GM20000 (cell line): ENCODE measurements at regions not wholly inside any gene's neighbourhood (a gene's known extent, or its start where the extent isn't known, plus 50 kb on each side); places are given as distances from the start of the nearest gene placed in this dataset.

Experiments
- DNase-seq: peaks from one replicate; pipeline ENCODE4 v3.0.0; 2012; ENCODE audit warnings: low spot score
- TF ChIP-seq, protein P1 (sequence below): IDR thresholded peaks from 2 replicates; pipeline ENCODE4 v1.5.1; 2012; ENCODE audit warnings: mild to moderate bottlenecking, control low read depth; ENCODE audit errors: extremely low read depth, missing control alignments

- TF ChIP-seq, protein P1, sequence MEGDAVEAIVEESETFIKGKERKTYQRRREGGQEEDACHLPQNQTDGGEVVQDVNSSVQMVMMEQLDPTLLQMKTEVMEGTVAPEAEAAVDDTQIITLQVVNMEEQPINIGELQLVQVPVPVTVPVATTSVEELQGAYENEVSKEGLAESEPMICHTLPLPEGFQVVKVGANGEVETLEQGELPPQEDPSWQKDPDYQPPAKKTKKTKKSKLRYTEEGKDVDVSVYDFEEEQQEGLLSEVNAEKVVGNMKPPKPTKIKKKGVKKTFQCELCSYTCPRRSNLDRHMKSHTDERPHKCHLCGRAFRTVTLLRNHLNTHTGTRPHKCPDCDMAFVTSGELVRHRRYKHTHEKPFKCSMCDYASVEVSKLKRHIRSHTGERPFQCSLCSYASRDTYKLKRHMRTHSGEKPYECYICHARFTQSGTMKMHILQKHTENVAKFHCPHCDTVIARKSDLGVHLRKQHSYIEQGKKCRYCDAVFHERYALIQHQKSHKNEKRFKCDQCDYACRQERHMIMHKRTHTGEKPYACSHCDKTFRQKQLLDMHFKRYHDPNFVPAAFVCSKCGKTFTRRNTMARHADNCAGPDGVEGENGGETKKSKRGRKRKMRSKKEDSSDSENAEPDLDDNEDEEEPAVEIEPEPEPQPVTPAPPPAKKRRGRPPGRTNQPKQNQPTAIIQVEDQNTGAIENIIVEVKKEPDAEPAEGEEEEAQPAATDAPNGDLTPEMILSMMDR: no peak
- DNase-seq: no peak
Observed at GRCh38 chr14:24715239-24715638, 81.2 kb upstream of the GZMB start.

- TF ChIP-seq, protein P1: no peak
- DNase-seq: no peak
Observed at GRCh38 chr14:24713404-24713803, 79.4 kb upstream of the GZMB start.

- DNase-seq: no peak
- TF ChIP-seq, protein P1: no peak
Observed at GRCh38 chr14:24712909-24713308, 78.9 kb upstream of the GZMB start.

DNA sequence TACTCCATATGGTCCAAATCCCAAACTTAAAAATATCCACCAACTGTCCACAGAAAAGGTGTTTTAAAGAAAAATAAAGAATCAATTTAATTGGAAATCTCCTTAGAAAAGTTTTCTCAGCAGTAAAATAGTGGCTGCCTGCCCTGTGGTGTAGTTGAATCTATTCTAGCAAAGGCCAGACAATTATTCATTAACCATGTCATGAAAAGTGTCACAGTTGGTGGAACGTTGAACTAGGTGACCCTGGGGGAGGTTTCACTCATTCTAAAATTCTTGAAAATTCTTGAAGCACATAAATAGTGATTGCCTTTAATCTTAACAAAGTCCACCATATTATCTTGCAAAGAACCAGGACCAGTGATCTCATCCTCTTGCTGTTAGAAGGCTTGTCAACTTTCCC, 78.4 kb upstream of the GZMB start:
- TF ChIP-seq, protein P1: no peak
- DNase-seq: no peak

DNA sequence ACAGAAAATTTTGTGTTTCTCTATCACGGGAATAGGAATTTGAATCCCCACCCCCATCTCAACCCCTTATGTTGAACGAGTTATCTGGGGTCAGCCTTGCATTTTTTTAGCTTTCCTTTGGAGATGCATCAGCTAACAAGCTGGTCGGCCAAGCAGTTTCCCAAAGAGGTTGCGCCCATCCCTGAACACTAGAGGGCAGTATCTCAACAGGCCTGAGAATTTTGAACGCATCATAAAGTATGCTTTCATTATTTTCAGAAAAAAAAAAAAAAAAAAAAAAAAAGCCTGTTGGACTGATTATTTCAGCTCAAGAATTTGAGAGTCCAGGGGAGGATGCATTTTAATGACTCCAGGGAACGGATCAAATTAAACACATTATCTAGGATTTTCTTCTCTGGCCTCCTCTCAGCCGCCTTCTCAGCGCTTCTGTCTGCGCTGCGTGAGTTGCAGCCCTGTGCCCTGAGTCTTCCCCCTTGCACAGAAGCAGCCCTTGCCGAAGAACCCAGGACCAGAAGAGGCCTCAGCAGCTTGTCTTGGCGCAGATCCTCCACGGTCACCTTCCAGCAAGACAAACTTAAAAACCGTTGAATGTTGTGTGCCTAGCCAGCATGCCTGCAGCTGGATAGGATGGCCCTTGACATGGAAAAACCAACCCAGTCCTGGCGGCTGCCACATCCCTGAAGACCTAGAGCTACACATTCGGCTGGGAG, 76.6 kb upstream of the GZMB start:
- peak; percentile 52 for DNase-seq

GRCh38 chr14:24708684-24709083, 74.7 kb upstream of the GZMB start:
- TF ChIP-seq, protein P1: no peak
- DNase-seq: no peak

More for the DNA sequence above, 76.6 kb upstream of the GZMB start:
- TF ChIP-seq, protein P1: peak; percentile 78

- TF ChIP-seq, protein P1: no peak
- no peak for DNase-seq
Observed at GRCh38 chr14:24706351-24706750, 72.4 kb upstream of the GZMB start.
